Left cardiac atrium (tissue), 4 donors: ENCODE measurements at regions not wholly inside any gene's neighbourhood (a gene's known extent, or its start where the extent isn't known, plus 50 kb on each side); places are given as distances from the start of the nearest gene placed in this dataset.
A peak's percentile ranks its signal among the peaks of the same experiment; 100 is the strongest.

Source experiments
- ATAC-seq, 2 donors: fragments of 200-7000 bp; cut with Tn5 transposase; one replicate each; pipeline ENCODE4 v1.9.1; 2020; ENCODE audit warnings: mild to moderate bottlenecking in 2 of 2, moderate library complexity in 2 of 2
- DNase-seq: peaks from one replicate; pipeline ENCODE4 v3.0.0-alpha.2; 2020
- intact Hi-C, 2 donors: fragments of 100-400 bp; cut with DNase I; formaldehyde crosslinking; loops; one replicate each; pipeline versions ENCODE4 v1.14.1 to v1.15.1; 2022 to 2023
- donor health status: DM: no; HTN: yes; CAD: no.
- donor health status: DM: no; HTN: yes; CAD: no; lungs with severe emphysema.
- donor health status: DM: yes; HTN: yes; CAD: no.
- donor health status: Dilated cardiomyopathy.

GRCh38 chr18:68475883-68476282, 239.0 kb downstream of the TMX3 start:
- intact Hi-C loops, result no loop called here

GRCh38 chr18:68472701-68473295, 242.1 kb downstream of the TMX3 start:
- intact Hi-C loops, result no loop called here
- ATAC-seq (no peak), DNase-seq (no peak)

More at GRCh38 chr18:68475883-68476282, 239.0 kb downstream of the TMX3 start:
- ATAC-seq (no peak), DNase-seq (no peak)

- ATAC-seq, result no peak
- intact Hi-C loops, result no loop called here
- DNase-seq, result no peak
These were observed 245.8 kb downstream of the TMX3 start for GRCh38 chr18:68469049-68469625.

GRCh38 chr18:68467957-68468356, 247.0 kb downstream of the TMX3 start:
- intact Hi-C loops, result no loop called here
- no peak for DNase-seq
- ATAC-seq, result no peak

- no peak for DNase-seq
- ATAC-seq, result no peak
- intact Hi-C loops, result no loop called here
These were observed 247.6 kb downstream of the TMX3 start for GRCh38 chr18:68467329-68467728.

- ATAC-seq (no peak), DNase-seq (no peak)
- intact Hi-C loops, result no loop called here
These were observed 248.2 kb downstream of the TMX3 start for GRCh38 chr18:68466672-68467071.

GRCh38 chr18:68462766-68463165, 252.1 kb downstream of the TMX3 start:
- intact Hi-C loops, result no loop called here
- ATAC-seq (no peak), DNase-seq (no peak)

GRCh38 chr18:68462148-68462547, 252.8 kb downstream of the TMX3 start:
- ATAC-seq (no peak), DNase-seq (no peak)
- intact Hi-C loops, result no loop called here

GRCh38 chr18:68461481-68462018, 253.4 kb downstream of the TMX3 start:
- ATAC-seq, result no peak
- DNase-seq, result no peak
- intact Hi-C loops, result no loop called here

GRCh38 chr18:68459968-68460367, 254.9 kb downstream of the TMX3 start:
- ATAC-seq (no peak), DNase-seq (no peak)
- intact Hi-C loops, result no loop called here

- DNase-seq (no peak), ATAC-seq (no peak)
- intact Hi-C loops, result no loop called here
These were observed 257.9 kb downstream of the TMX3 start for GRCh38 chr18:68456985-68457384.

- intact Hi-C loops, result no loop called here
- peak in 1 of 2 donors; percentile 67 for ATAC-seq
- no peak for DNase-seq
These were observed 259.7 kb downstream of the TMX3 start for GRCh38 chr18:68455229-68455603.

GRCh38 chr18:68454511-68455228, 260.2 kb downstream of the TMX3 start:
- ATAC-seq, result peak in 1 of 2 donors; percentile 96
- DNase-seq, result no peak
- intact Hi-C loops, result no loop called here

GRCh38 chr18:68449292-68449691, 265.6 kb downstream of the TMX3 start:
- no peak for DNase-seq
- intact Hi-C loops, result no loop called here
- peak in 1 of 2 donors; percentile 30 for ATAC-seq

- intact Hi-C loops, result no loop called here
- DNase-seq (no peak), ATAC-seq (no peak)
These were observed 266.2 kb downstream of the TMX3 start for GRCh38 chr18:68448736-68449135.

GRCh38 chr18:68447286-68447685, 267.6 kb downstream of the TMX3 start:
- no peak for ATAC-seq
- intact Hi-C loops, result no loop called here

GRCh38 chr18:68445668-68446426, 269.1 kb downstream of the TMX3 start:
- ATAC-seq, result no peak
- intact Hi-C loops, result no loop called here
- DNase-seq, result no peak

More at GRCh38 chr18:68447286-68447685, 267.6 kb downstream of the TMX3 start:
- no peak for DNase-seq

GRCh38 chr18:68445136-68445535, 269.8 kb downstream of the TMX3 start:
- intact Hi-C loops, result no loop called here
- no peak for ATAC-seq
- no peak for DNase-seq

GRCh38 chr18:68441241-68441640, 273.7 kb downstream of the TMX3 start:
- intact Hi-C loops, result no loop called here
- DNase-seq, result no peak
- ATAC-seq, result no peak

- intact Hi-C loops, result no loop called here
- ATAC-seq (no peak), DNase-seq (no peak)
These were observed 274.5 kb downstream of the TMX3 start for GRCh38 chr18:68440433-68440832.
